ENCODE measurements at regions not wholly inside any gene's neighbourhood (a gene's known extent, or its start where the extent isn't known, plus 50 kb on each side); places are given as distances from the start of the nearest gene placed in this dataset.
A peak's percentile ranks its signal among the peaks of the same experiment; 100 is the strongest.

- no peak for DNase-seq
Observed at GRCh38 chr13:110097013-110097412, 209.9 kb downstream of the COL4A1 start.

- no peak for DNase-seq
Observed at GRCh38 chr13:110092831-110093247, 214.1 kb downstream of the COL4A1 start.

- DNase-seq, result no peak
Observed at GRCh38 chr13:110089815-110090214, 217.1 kb downstream of the COL4A1 start.

GRCh38 chr13:110089100-110089499 lies 217.9 kb downstream of the COL4A1 start:
- no peak for DNase-seq

GRCh38 chr13:110073982-110074381 lies 233.0 kb downstream of the COL4A1 start:
- DNase-seq, result no peak

GRCh38 chr13:110070511-110071120 lies 236.3 kb downstream of the COL4A1 start:
- no peak for DNase-seq

GRCh38 chr13:110070046-110070445 lies 236.9 kb downstream of the COL4A1 start:
- no peak for DNase-seq

GRCh38 chr13:110068176-110068473 lies 238.8 kb downstream of the COL4A1 start:
- DNase-seq, result no peak

GRCh38 chr13:110067355-110068175 lies 239.4 kb downstream of the COL4A1 start:
- DNase-seq, result no peak

- no peak for DNase-seq
Observed at GRCh38 chr13:110065780-110066179, 241.2 kb downstream of the COL4A1 start.

GRCh38 chr13:110063490-110064421 lies 243.2 kb downstream of the COL4A1 start:
- no peak for DNase-seq

GRCh38 chr13:110062777-110063442 lies 244.0 kb downstream of the COL4A1 start:
- no peak for DNase-seq

GRCh38 chr13:110062077-110062776 lies 244.7 kb downstream of the COL4A1 start:
- no peak for DNase-seq

- no peak for DNase-seq
Observed at GRCh38 chr13:110061270-110061669, 245.7 kb downstream of the COL4A1 start.

GRCh38 chr13:110057052-110057451 lies 249.9 kb downstream of the COL4A1 start:
- no peak for DNase-seq

- DNase-seq, result no peak
Observed at GRCh38 chr13:110056640-110057039, 250.3 kb downstream of the COL4A1 start.

GRCh38 chr13:110055089-110055488 lies 251.9 kb downstream of the COL4A1 start:
- no peak for DNase-seq

- no peak for DNase-seq
Observed at GRCh38 chr13:110054041-110054440, 252.9 kb downstream of the COL4A1 start.

- peak; percentile 53 for DNase-seq
Observed at GRCh38 chr13:110047496-110047895, 259.5 kb downstream of the COL4A1 start.

- no peak for DNase-seq
Observed at GRCh38 chr13:110046811-110047210, 260.1 kb downstream of the COL4A1 start.

GRCh38 chr13:110045919-110046318 lies 259.5 kb upstream of the IRS2 start:
- DNase-seq, result no peak

GRCh38 chr13:110045202-110045601 lies 258.8 kb upstream of the IRS2 start:
- no peak for DNase-seq
